A673 (cell line): ENCODE measurements at regions not wholly inside any gene's neighbourhood (a gene's known extent, or its start where the extent isn't known, plus 50 kb on each side); places are given as distances from the start of the nearest gene placed in this dataset.

Experiments
- BruUV-seq: library from RNA; stranded (reverse); fragments of 400-500 nt; replicated peaks from 2 replicates; lab custom pipeline; 2021; lab: Mats Ljungman, UMichigan
- CTCF ChIA-PET: fragments of 300-600 bp; sonication (Branson Sonifier 250); formaldehyde crosslinking; loops from one replicate; lab custom pipeline; 2022; ENCODE audit warnings: antibody characterized with exemption; lab: Charles Lee
- POLR2A ChIA-PET: fragments of 300-600 bp; sonication (Branson Sonifier 250); formaldehyde crosslinking; loops from one replicate; lab custom pipeline; 2022; ENCODE audit warnings: antibody characterized with exemption; ENCODE audit not compliant: low non-redundant PET; lab: Charles Lee
- DNase-seq: peaks from one replicate; pipeline ENCODE4 v3.0.0-alpha.2; 2015; ENCODE audit warnings: low spot score
- H3K27ac ChIP-seq: fragments of 200-600 bp; sonication (generic); 2 replicates; pipeline ENCODE4 v1.5.1; 2016; ENCODE audit warnings: mixed run types, low read depth, mild to moderate bottlenecking, mixed read lengths, antibody characterized with exemption, low read length; ENCODE audit not compliant: poor library complexity, severe bottlenecking
- H3K27me3 ChIP-seq: fragments of 200-600 bp; sonication (generic); replicated peaks from 2 replicates; pipeline ENCODE4 v1.6.1; 2017; ENCODE audit warnings: mixed run types, low read depth, mild to moderate bottlenecking, mixed read lengths, antibody characterized with exemption, low read length; ENCODE audit not compliant: insufficient read depth, poor library complexity
- H3K36me3 ChIP-seq: fragments of 200-600 bp; sonication (generic); 2 replicates; pipeline ENCODE4 v1.6.1; 2016; ENCODE audit warnings: mixed run types, mild to moderate bottlenecking, mixed read lengths, antibody characterized with exemption, low read length; ENCODE audit not compliant: insufficient read depth, poor library complexity, severe bottlenecking
- H3K4me1 ChIP-seq: fragments of 200-600 bp; sonication (generic); 2 replicates; pipeline ENCODE4 v1.6.1; 2017; ENCODE audit warnings: mixed run types, mild to moderate bottlenecking, mixed read lengths, antibody characterized with exemption, low read length; ENCODE audit not compliant: insufficient read depth, poor library complexity, severe bottlenecking
- H3K4me3 ChIP-seq: fragments of 200-600 bp; sonication (generic); 2 replicates; pipeline ENCODE4 v1.5.1; 2016; ENCODE audit warnings: low read depth, mixed run types, mild to moderate bottlenecking, mixed read lengths, low read length; ENCODE audit not compliant: poor library complexity, severe bottlenecking
- H3K9me3 ChIP-seq: fragments of 200-600 bp; sonication (generic); 2 replicates; pipeline ENCODE4 v1.6.1; 2016; ENCODE audit warnings: mixed run types, low read depth, mild to moderate bottlenecking, mixed read lengths, antibody characterized with exemption, low read length; ENCODE audit not compliant: poor library complexity, severe bottlenecking
- CTCF ChIP-seq: fragments of 300-800, 200-600 bp; sonication (generic); conservative IDR thresholded peaks from 2 replicates; pipeline ENCODE4 v1.5.1; 2017; ENCODE audit warnings: low read depth, mild to moderate bottlenecking, antibody characterized with exemption, low read length, moderate library complexity, mixed read lengths
- EZH2 ChIP-seq: fragments of 200-600 bp; sonication (generic); IDR thresholded peaks from 2 replicates; pipeline ENCODE4 v1.6.1; 2017; ENCODE audit warnings: borderline replicate concordance, low read depth, mild to moderate bottlenecking, mixed read lengths, antibody characterized with exemption, low read length; ENCODE audit not compliant: poor library complexity, severe bottlenecking
- intact Hi-C: fragments of 100-400 bp; cut with micrococcal nuclease; formaldehyde crosslinking; loops from one replicate; pipeline ENCODE4 v1.10.0; 2022; ENCODE audit not compliant: unreplicated experiment

DNA sequence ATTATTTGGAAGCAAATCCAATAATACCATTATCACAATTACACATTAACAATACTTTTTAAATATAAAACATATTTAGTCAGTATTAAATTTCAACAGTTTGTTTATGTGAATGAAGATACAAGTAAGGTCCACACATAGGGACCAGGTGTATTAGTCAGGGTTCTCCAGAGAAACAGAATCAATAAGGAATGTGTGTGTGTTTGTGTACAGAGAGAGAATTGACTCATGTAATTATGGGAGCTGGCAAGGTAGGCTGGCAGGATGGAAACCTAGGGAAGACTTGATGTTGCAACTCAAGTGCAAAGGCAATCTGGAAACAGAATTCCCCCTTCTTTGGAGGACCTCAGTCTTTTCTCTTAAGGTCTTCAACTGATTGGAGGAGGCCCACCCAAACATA lies 123.2 kb upstream of the OTX2 start:
- DNase-seq: no peak
- H3K4me1 ChIP-seq: no peaks in the 10 kb centered on the region
- no peaks in the 10 kb centered on the region for H3K27me3 ChIP-seq
- POLR2A ChIA-PET: no interaction called here
- no peaks in the 10 kb centered on the region for H3K9me3 ChIP-seq
- no peak overlapping the region for H3K4me3 ChIP-seq
- H3K36me3 ChIP-seq: no peaks in the 10 kb centered on the region
- H3K27ac ChIP-seq: no peak overlapping the region
- intact Hi-C loops: no loop called here
- no TSS peak for BruUV-seq
- TF ChIP-seq EZH2 (no peak), CTCF (no peak)
- CTCF ChIA-PET: no interaction called here

GRCh38 chr14:56918849-56919574 lies 108.7 kb upstream of the OTX2 start:
- no peak overlapping the region for H3K4me3 ChIP-seq
- peaks cover 5% of the 10 kb centered on the region for H3K36me3 ChIP-seq
- H3K9me3 ChIP-seq: peaks cover 12% of the 10 kb centered on the region
- H3K27me3 ChIP-seq: no peaks in the 10 kb centered on the region
- POLR2A ChIA-PET: no interaction called here
- no peak overlapping the region for H3K27ac ChIP-seq
- TF ChIP-seq EZH2 (no peak), CTCF (no peak)
- H3K4me1 ChIP-seq: no peaks in the 10 kb centered on the region
- BruUV-seq: no TSS peak
- CTCF ChIA-PET: no interaction called here
- intact Hi-C loops: no loop called here
- no peak for DNase-seq

GRCh38 chr14:56905282-56905681 lies 95.0 kb upstream of the OTX2 start:
- TF ChIP-seq CTCF: no peak
- TF ChIP-seq EZH2: no peak
- Histone ChIP-seq H3K4me3 (no peak overlapping the region), H3K9me3 (no peaks in the 10 kb centered on the region), H3K27me3 (no peaks in the 10 kb centered on the region), H3K36me3 (no peaks in the 10 kb centered on the region), H3K4me1 (no peaks in the 10 kb centered on the region), H3K27ac (no peak overlapping the region)
- DNase-seq: no peak
- POLR2A ChIA-PET: no interaction called here
- CTCF ChIA-PET: no interaction called here
- intact Hi-C loops: no loop called here
- BruUV-seq: no TSS peak
